Gastroesophageal sphincter (tissue), 4 donors: ENCODE measurements at regions not wholly inside any gene's neighbourhood (a gene's known extent, or its start where the extent isn't known, plus 50 kb on each side); places are given as distances from the start of the nearest gene placed in this dataset.

Source experiments
- ATAC-seq: fragments of 150-250 bp; one replicate; pipeline ENCODE4 v1.9.1; 2016; ENCODE audit warnings: mild to moderate bottlenecking, moderate library complexity
- H3K27ac ChIP-seq, 4 donors: fragments of 200-600 bp; sonication (generic) in 3 of 4; 1 replicate in 3 of 4; 2 replicates in 1 of 4; pipeline ENCODE4 v1.5.1; 2016 to 2019
- H3K27me3 ChIP-seq: fragments of 200-600 bp; sonication (generic); one replicate; pipeline ENCODE4 v1.5.1; 2019
- H3K36me3 ChIP-seq, 2 donors: fragments of 200-600 bp; sonication (generic); one replicate each; pipeline ENCODE4 v1.5.1; 2019; ENCODE audit warnings: control low read depth in 1 of 2
- H3K4me1 ChIP-seq, 3 donors: fragments of 200-600 bp; sonication (generic); 1 replicate in 2 of 3; 2 replicates in 1 of 3; pipeline ENCODE4 v1.5.1; 2016 to 2019; ENCODE audit warnings: control low read depth in 2 of 3
- H3K4me3 ChIP-seq, 2 donors: fragments of 200-600 bp; sonication (generic); one replicate each; pipeline ENCODE4 v1.5.1; 2019; ENCODE audit warnings: mild to moderate bottlenecking in 1 of 2, moderate library complexity in 1 of 2
- H3K9me3 ChIP-seq, 3 donors: fragments of 200-600 bp; sonication (generic); one replicate each; pipeline ENCODE4 v1.5.1; 2017 to 2019; ENCODE audit warnings: control low read depth in 2 of 3
- CTCF ChIP-seq, 4 experiments: fragments of 200-600 bp in 2 of 4; fragments of 450-650 bp in 2 of 4; sonication (generic) in 1 of 4; IDR thresholded peaks; one replicate each; pipeline ENCODE4 v1.5.1; 2017 to 2019; ENCODE audit warnings: antibody characterized with exemption in 4 of 4, mild to moderate bottlenecking in 2 of 4, moderate library complexity in 2 of 4
- EP300 ChIP-seq: sonication (generic); formaldehyde crosslinking; IDR thresholded peaks from one replicate; pipeline ENCODE4 v1.6.1; 2017; ENCODE audit warnings: antibody characterized with exemption, mild to moderate bottlenecking
- POLR2A ChIP-seq, 2 donors: fragments of 450-650 bp; IDR thresholded peaks; one replicate each; pipeline ENCODE4 v1.6.1; 2017; ENCODE audit warnings: antibody characterized with exemption in 2 of 2, mild to moderate bottlenecking in 2 of 2, moderate library complexity in 1 of 2
- POLR2AphosphoS5 ChIP-seq: sonication (generic); formaldehyde crosslinking; IDR thresholded peaks from one replicate; pipeline ENCODE4 v1.6.1; 2017; ENCODE audit warnings: antibody characterized with exemption
- WGBS, 2 donors: methylation state at CpG; one replicate each; pipeline ENCODE4 v1.1.5; 2018; ENCODE audit warnings: low coverage in 1 of 2; 5-methylcytosine and 5-hydroxymethylcytosine counted together

GRCh38 chr11:110830344-110830743, 118.1 kb upstream of the ARHGAP20 start:
- no peak for ATAC-seq
- no peak overlapping the region for H3K4me3 ChIP-seq
- no peak overlapping the region for H3K27ac ChIP-seq
- WGBS, 2 donors, result 88 to 94% methylated on average over 2 to 7 of the region's 7 CpGs
- H3K9me3 ChIP-seq, result no peaks in the 10 kb centered on the region
- no peak for TF ChIP-seq CTCF (IDR thresholded peaks at IDR 0.05)
- no peak for TF ChIP-seq POLR2A (IDR thresholded peaks at IDR 0.05)
- TF ChIP-seq EP300, result no peak
- TF ChIP-seq POLR2AphosphoS5, result no peak
- H3K36me3 ChIP-seq, result no peaks in the 10 kb centered on the region
- peaks cover 0 to 6% (median 0%) of the 10 kb centered on the region in 3 donors for H3K4me1 ChIP-seq
- H3K27me3 ChIP-seq, result no peaks in the 10 kb centered on the region

- Histone ChIP-seq H3K27ac (no peak overlapping the region), H3K4me1 (peaks cover 0 to 6% (median 0%) of the 10 kb centered on the region in 3 donors), H3K27me3 (no peaks in the 10 kb centered on the region), H3K4me3 (no peak overlapping the region), H3K36me3 (no peaks in the 10 kb centered on the region), H3K9me3 (no peaks in the 10 kb centered on the region)
- TF ChIP-seq POLR2AphosphoS5 (no peak), POLR2A (IDR thresholded peaks at IDR 0.05) (no peak), CTCF (IDR thresholded peaks at IDR 0.05) (no peak), EP300 (no peak)
- ATAC-seq, result no peak
These were observed 117.6 kb upstream of the ARHGAP20 start for GRCh38 chr11:110829873-110830272.

- 29 to 33% methylated on average over 1 of the region's 1 CpG for WGBS, 2 donors
- H3K27ac ChIP-seq, result no peak overlapping the region
- no peaks in the 10 kb centered on the region for H3K9me3 ChIP-seq
- peaks cover 0 to 6% (median 0%) of the 10 kb centered on the region in 3 donors for H3K4me1 ChIP-seq
- H3K36me3 ChIP-seq, result no peaks in the 10 kb centered on the region
- H3K27me3 ChIP-seq, result no peaks in the 10 kb centered on the region
- TF ChIP-seq POLR2A (IDR thresholded peaks at IDR 0.05) (no peak), POLR2AphosphoS5 (no peak), CTCF (IDR thresholded peaks at IDR 0.05) (no peak), EP300 (no peak)
- no peak overlapping the region for H3K4me3 ChIP-seq
- no peak for ATAC-seq
These were observed 115.8 kb upstream of the ARHGAP20 start for GRCh38 chr11:110828086-110828485.

- H3K4me3 ChIP-seq, result no peak overlapping the region
- no peak for ATAC-seq
- H3K4me1 ChIP-seq, result peaks cover 0 to 6% (median 0%) of the 10 kb centered on the region in 3 donors
- no peaks in the 10 kb centered on the region for H3K9me3 ChIP-seq
- no peaks in the 10 kb centered on the region for H3K27me3 ChIP-seq
- H3K27ac ChIP-seq, result no peak overlapping the region
- TF ChIP-seq EP300, result no peak
- TF ChIP-seq CTCF (IDR thresholded peaks at IDR 0.05), result no peak
- TF ChIP-seq POLR2A (IDR thresholded peaks at IDR 0.05), result no peak
- no peaks in the 10 kb centered on the region for H3K36me3 ChIP-seq
- 83% methylated on average over 1 of the region's 1 CpG; no CpG with 5 or more reads in 1 of the 2 donors for WGBS, 2 donors
These were observed 115.0 kb upstream of the ARHGAP20 start for GRCh38 chr11:110827276-110827675.

GRCh38 chr11:110824912-110825620, 112.8 kb upstream of the ARHGAP20 start:
- H3K9me3 ChIP-seq, result no peaks in the 10 kb centered on the region
- no peak overlapping the region for H3K4me3 ChIP-seq
- no peak overlapping the region for H3K27ac ChIP-seq
- TF ChIP-seq POLR2A (IDR thresholded peaks at IDR 0.05), result no peak
- no peak for TF ChIP-seq CTCF (IDR thresholded peaks at IDR 0.05)
- no peak for TF ChIP-seq POLR2AphosphoS5
- no peak for TF ChIP-seq EP300
- no peaks in the 10 kb centered on the region for H3K4me1 ChIP-seq
- no peaks in the 10 kb centered on the region for H3K27me3 ChIP-seq
- 87 to 100% methylated on average over 3 of the region's 3 CpGs for WGBS, 2 donors
- H3K36me3 ChIP-seq, result no peaks in the 10 kb centered on the region
- ATAC-seq, result no peak
